ENCODE measurements at regions not wholly inside any gene's neighbourhood (a gene's known extent, or its start where the extent isn't known, plus 50 kb on each side); places are given as distances from the start of the nearest gene placed in this dataset.

DNA sequence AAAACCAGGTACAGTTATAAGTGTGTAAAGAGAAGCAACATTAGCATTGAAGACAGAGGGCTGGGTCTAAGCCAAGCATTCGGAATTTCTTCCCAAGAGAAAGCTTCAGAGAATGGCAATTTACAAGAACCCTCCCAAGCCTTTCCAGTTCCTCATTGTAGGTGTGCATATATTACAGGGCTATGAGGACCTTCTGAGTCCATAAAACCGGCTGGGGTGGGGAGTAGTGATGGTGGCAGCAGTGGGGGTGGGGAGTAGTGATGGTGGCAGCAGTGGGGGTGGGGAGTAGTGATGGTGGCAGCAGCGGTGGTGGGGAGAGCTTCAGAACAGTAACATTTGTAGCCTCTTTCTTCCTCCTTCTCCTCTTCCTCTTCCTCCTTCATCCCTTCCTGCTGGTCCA, 368.7 kb upstream of the UMPS start:
- Histone ChIP-seq H3K36me3 (ENCODE audit: control insufficient read depth in 2 of 2, extremely low read depth in 1 of 2, insufficient read depth in 2 of 2, low read length in 2 of 2) (no peaks in the 10 kb centered on the region), H3K9me1 (replicated peaks; ENCODE audit: control insufficient read depth, extremely low read depth, insufficient read depth, low read length) (no peaks in the 10 kb centered on the region), H4K20me1 (replicated peaks; ENCODE audit: control insufficient read depth, extremely low read depth, insufficient read depth, low read length) (no peaks in the 10 kb centered on the region), H3K9me3 (replicated peaks; ENCODE audit: control insufficient read depth, insufficient read depth, low read length) (no peaks in the 10 kb centered on the region), H3K4me3 (replicated peaks in 1 of 3; ENCODE audit: insufficient read depth in 1 of 3, low read depth in 1 of 3, low read length in 3 of 3) (no peak overlapping the region), H3K79me2 (ENCODE audit: control insufficient read depth, insufficient read depth, low read length) (no peaks in the 10 kb centered on the region), H2AFZ (ENCODE audit: low read depth, low read length) (no peak overlapping the region), H3K9ac (replicated peaks; ENCODE audit: extremely low read depth, insufficient read depth, low read length) (no peak overlapping the region), H3K4me2 (ENCODE audit: insufficient read depth, low read length) (no peak overlapping the region), H3K4me1 (ENCODE audit: control insufficient read depth, extremely low read depth, insufficient read depth, low read length) (no peaks in the 10 kb centered on the region), H3K27me3 (ENCODE audit: control insufficient read depth in 2 of 2, insufficient read depth in 2 of 2, low read length in 2 of 2) (peaks cover 0 to 3% of the 10 kb centered on the region in 2 experiments), H3K27ac (ENCODE audit: insufficient read depth, low read depth, low read length) (no peak overlapping the region)
- ChIA-PET POLR2A (no interaction called here), CTCF (interaction anchor here (2.6 kb wide), 1 partner anchor 10 kb away, joined by 12 read pairs; no protein-coding TSS in a partner anchor)
- BruUV-seq (replicated peaks) = no TSS peak
- FAIRE-seq (no peak), DNase-seq (ENCODE audit: low read depth, low spot score) (no peak)
- intact Hi-C loops (cut with micrococcal nuclease) = no loop called here
- dilution Hi-C loops (cut with MboI; ENCODE audit: extremely low pct_ligation_motif_present, low sequenced_read_pairs) = no loop called here
- TF ChIP-seq MAX (IDR thresholded peaks at IDR 0.05; ENCODE audit: insufficient read depth, insufficient read length) = no peak
- TF ChIP-seq GATA2 (IDR thresholded peaks at IDR 0.05; ENCODE audit: insufficient read depth, insufficient read length, low read depth, low read length) = no peak
- TF ChIP-seq MYC (IDR thresholded peaks at IDR 0.05; ENCODE audit: low read depth, low read length) = no peak
- TF ChIP-seq FOS (IDR thresholded peaks at IDR 0.05; ENCODE audit: borderline replicate concordance, insufficient read depth, low read length) = no peak
- no peak for TF ChIP-seq POLR2AphosphoS5 (IDR thresholded peaks at IDR 0.05; ENCODE audit: insufficient read depth, low read depth, low read length)
- TF ChIP-seq, protein P1, sequence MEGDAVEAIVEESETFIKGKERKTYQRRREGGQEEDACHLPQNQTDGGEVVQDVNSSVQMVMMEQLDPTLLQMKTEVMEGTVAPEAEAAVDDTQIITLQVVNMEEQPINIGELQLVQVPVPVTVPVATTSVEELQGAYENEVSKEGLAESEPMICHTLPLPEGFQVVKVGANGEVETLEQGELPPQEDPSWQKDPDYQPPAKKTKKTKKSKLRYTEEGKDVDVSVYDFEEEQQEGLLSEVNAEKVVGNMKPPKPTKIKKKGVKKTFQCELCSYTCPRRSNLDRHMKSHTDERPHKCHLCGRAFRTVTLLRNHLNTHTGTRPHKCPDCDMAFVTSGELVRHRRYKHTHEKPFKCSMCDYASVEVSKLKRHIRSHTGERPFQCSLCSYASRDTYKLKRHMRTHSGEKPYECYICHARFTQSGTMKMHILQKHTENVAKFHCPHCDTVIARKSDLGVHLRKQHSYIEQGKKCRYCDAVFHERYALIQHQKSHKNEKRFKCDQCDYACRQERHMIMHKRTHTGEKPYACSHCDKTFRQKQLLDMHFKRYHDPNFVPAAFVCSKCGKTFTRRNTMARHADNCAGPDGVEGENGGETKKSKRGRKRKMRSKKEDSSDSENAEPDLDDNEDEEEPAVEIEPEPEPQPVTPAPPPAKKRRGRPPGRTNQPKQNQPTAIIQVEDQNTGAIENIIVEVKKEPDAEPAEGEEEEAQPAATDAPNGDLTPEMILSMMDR (IDR thresholded peaks at IDR 0.05; ENCODE audit: extremely low read depth in 1 of 2, insufficient read depth in 1 of 2, low read depth in 1 of 2, low read length in 2 of 2) = no peak
- TF ChIP-seq POLR2A (IDR thresholded peaks at IDR 0.05; ENCODE audit: low read depth, low read length) = no peak
- no peak for TF ChIP-seq JUN (IDR thresholded peaks at IDR 0.05; ENCODE audit: borderline replicate concordance, insufficient read depth, insufficient read length, low read depth)
- no peak for TF ChIP-seq EZH2 (IDR thresholded peaks at IDR 0.05; ENCODE audit: borderline replicate concordance, low read depth, low read length, severe bottlenecking)
